A673 (cell line): ENCODE measurements at regions not wholly inside any gene's neighbourhood (a gene's known extent, or its start where the extent isn't known, plus 50 kb on each side); places are given as distances from the start of the nearest gene placed in this dataset.

Source experiments
- BruUV-seq: library from RNA; stranded (reverse); fragments of 400-500 nt; replicated peaks from 2 replicates; lab custom pipeline; 2021; lab: Mats Ljungman, UMichigan
- CTCF ChIA-PET: fragments of 300-600 bp; sonication (Branson Sonifier 250); formaldehyde crosslinking; loops from one replicate; lab custom pipeline; 2022; ENCODE audit warnings: antibody characterized with exemption; lab: Charles Lee
- POLR2A ChIA-PET: fragments of 300-600 bp; sonication (Branson Sonifier 250); formaldehyde crosslinking; loops from one replicate; lab custom pipeline; 2022; ENCODE audit warnings: antibody characterized with exemption; ENCODE audit not compliant: low non-redundant PET; lab: Charles Lee
- DNase-seq: peaks from one replicate; pipeline ENCODE4 v3.0.0-alpha.2; 2015; ENCODE audit warnings: low spot score
- H3K27ac ChIP-seq: fragments of 200-600 bp; sonication (generic); 2 replicates; pipeline ENCODE4 v1.5.1; 2016; ENCODE audit warnings: mixed run types, low read depth, mild to moderate bottlenecking, mixed read lengths, antibody characterized with exemption, low read length; ENCODE audit not compliant: poor library complexity, severe bottlenecking
- H3K27me3 ChIP-seq: fragments of 200-600 bp; sonication (generic); replicated peaks from 2 replicates; pipeline ENCODE4 v1.6.1; 2017; ENCODE audit warnings: mixed run types, low read depth, mild to moderate bottlenecking, mixed read lengths, antibody characterized with exemption, low read length; ENCODE audit not compliant: insufficient read depth, poor library complexity
- H3K36me3 ChIP-seq: fragments of 200-600 bp; sonication (generic); 2 replicates; pipeline ENCODE4 v1.6.1; 2016; ENCODE audit warnings: mixed run types, mild to moderate bottlenecking, mixed read lengths, antibody characterized with exemption, low read length; ENCODE audit not compliant: insufficient read depth, poor library complexity, severe bottlenecking
- H3K4me1 ChIP-seq: fragments of 200-600 bp; sonication (generic); 2 replicates; pipeline ENCODE4 v1.6.1; 2017; ENCODE audit warnings: mixed run types, mild to moderate bottlenecking, mixed read lengths, antibody characterized with exemption, low read length; ENCODE audit not compliant: insufficient read depth, poor library complexity, severe bottlenecking
- H3K4me3 ChIP-seq: fragments of 200-600 bp; sonication (generic); 2 replicates; pipeline ENCODE4 v1.5.1; 2016; ENCODE audit warnings: low read depth, mixed run types, mild to moderate bottlenecking, mixed read lengths, low read length; ENCODE audit not compliant: poor library complexity, severe bottlenecking
- H3K9me3 ChIP-seq: fragments of 200-600 bp; sonication (generic); 2 replicates; pipeline ENCODE4 v1.6.1; 2016; ENCODE audit warnings: mixed run types, low read depth, mild to moderate bottlenecking, mixed read lengths, antibody characterized with exemption, low read length; ENCODE audit not compliant: poor library complexity, severe bottlenecking
- EZH2 ChIP-seq: fragments of 200-600 bp; sonication (generic); IDR thresholded peaks from 2 replicates; pipeline ENCODE4 v1.6.1; 2017; ENCODE audit warnings: borderline replicate concordance, low read depth, mild to moderate bottlenecking, mixed read lengths, antibody characterized with exemption, low read length; ENCODE audit not compliant: poor library complexity, severe bottlenecking
- intact Hi-C: fragments of 100-400 bp; cut with micrococcal nuclease; formaldehyde crosslinking; loops from one replicate; pipeline ENCODE4 v1.10.0; 2022; ENCODE audit not compliant: unreplicated experiment
- TF ChIP-seq, protein P1 (sequence below): fragments of 300-800, 200-600 bp; sonication (generic); conservative IDR thresholded peaks from 2 replicates; pipeline ENCODE4 v1.5.1; 2017; ENCODE audit warnings: low read depth, mild to moderate bottlenecking, antibody characterized with exemption, low read length, moderate library complexity, mixed read lengths

DNA sequence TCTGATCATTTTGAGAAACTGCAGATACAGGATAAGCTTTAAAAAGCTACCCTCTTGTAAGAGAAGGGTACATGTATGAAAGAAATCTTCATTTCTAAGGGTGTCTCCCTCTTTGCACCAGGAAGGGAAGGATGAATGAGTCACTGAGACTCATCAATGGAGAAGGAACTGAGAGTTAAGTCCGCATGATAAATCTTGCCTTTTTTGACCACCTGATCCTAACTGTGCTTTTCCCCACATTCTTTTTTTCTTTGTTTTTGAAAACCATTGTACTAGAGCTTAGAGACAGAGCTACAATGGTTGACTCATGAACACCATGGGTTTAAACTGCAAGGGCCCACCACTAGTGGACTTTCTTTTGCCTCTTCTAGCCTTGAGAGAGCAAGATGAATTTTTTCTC, 353.0 kb upstream of the RGS17 start:
- TF ChIP-seq, protein P1, sequence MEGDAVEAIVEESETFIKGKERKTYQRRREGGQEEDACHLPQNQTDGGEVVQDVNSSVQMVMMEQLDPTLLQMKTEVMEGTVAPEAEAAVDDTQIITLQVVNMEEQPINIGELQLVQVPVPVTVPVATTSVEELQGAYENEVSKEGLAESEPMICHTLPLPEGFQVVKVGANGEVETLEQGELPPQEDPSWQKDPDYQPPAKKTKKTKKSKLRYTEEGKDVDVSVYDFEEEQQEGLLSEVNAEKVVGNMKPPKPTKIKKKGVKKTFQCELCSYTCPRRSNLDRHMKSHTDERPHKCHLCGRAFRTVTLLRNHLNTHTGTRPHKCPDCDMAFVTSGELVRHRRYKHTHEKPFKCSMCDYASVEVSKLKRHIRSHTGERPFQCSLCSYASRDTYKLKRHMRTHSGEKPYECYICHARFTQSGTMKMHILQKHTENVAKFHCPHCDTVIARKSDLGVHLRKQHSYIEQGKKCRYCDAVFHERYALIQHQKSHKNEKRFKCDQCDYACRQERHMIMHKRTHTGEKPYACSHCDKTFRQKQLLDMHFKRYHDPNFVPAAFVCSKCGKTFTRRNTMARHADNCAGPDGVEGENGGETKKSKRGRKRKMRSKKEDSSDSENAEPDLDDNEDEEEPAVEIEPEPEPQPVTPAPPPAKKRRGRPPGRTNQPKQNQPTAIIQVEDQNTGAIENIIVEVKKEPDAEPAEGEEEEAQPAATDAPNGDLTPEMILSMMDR, result no peak
- no peak for TF ChIP-seq EZH2
- Histone ChIP-seq H3K27me3 (no peaks in the 10 kb centered on the region), H3K4me3 (no peak overlapping the region), H3K9me3 (peaks cover 13% of the 10 kb centered on the region), H3K36me3 (no peaks in the 10 kb centered on the region), H3K4me1 (no peaks in the 10 kb centered on the region), H3K27ac (no peak overlapping the region)
- BruUV-seq, result no TSS peak
- POLR2A ChIA-PET, result no interaction called here
- CTCF ChIA-PET, result no interaction called here
- no peak for DNase-seq
- intact Hi-C loops, result no loop called here

DNA sequence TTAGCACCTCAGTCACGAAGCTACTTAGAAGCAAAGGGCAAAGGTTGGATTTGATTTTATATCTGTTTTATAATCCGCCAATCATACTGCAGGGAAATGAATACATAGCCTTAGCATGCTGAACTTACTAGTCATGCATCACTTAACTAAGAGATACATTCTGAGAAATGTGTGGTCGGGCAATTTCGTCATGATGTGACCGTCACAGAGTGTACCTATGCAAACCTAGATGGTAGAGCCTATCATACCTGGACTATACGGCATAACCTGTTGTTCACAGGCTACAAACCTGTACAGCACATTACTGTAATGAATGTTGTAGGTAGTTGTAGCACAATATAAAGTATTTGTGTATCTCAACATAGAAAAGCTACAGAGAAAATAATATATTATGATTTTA, 345.2 kb upstream of the RGS17 start:
- no TSS peak for BruUV-seq
- POLR2A ChIA-PET, result no interaction called here

DNA sequence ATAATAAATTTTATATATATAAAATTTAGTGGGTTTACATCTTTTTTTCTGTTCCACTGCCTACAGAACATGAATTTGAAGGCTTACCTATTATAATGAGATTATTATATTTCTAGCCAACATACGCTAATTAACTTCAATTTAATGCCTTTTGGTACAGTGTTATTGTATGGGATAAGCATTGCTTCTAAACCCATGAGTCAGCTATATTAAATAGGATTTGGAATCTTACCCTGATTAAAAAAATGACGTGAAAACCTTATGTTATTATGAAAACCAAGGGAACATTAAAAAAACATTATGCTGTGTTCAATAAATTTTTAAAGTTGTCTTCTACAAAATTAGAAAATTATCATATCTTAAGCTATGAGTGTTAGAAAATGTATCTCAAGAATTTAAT, 334.0 kb upstream of the RGS17 start:
- H3K9me3 ChIP-seq, result no peaks in the 10 kb centered on the region
- no peaks in the 10 kb centered on the region for H3K27me3 ChIP-seq
- no peak overlapping the region for H3K27ac ChIP-seq
- ChIA-PET POLR2A (no interaction called here), CTCF (no interaction called here)
- no peak overlapping the region for H3K4me3 ChIP-seq
- H3K4me1 ChIP-seq, result no peaks in the 10 kb centered on the region
- no peak for DNase-seq
- TF ChIP-seq, protein P1, result no peak
- TF ChIP-seq EZH2, result no peak
- intact Hi-C loops, result no loop called here
- BruUV-seq, result no TSS peak
- no peaks in the 10 kb centered on the region for H3K36me3 ChIP-seq

More for the DNA sequence above, 345.2 kb upstream of the RGS17 start:
- Histone ChIP-seq H3K9me3 (no peaks in the 10 kb centered on the region), H3K27me3 (no peaks in the 10 kb centered on the region), H3K4me3 (no peak overlapping the region), H3K36me3 (no peaks in the 10 kb centered on the region), H3K27ac (no peak overlapping the region), H3K4me1 (no peaks in the 10 kb centered on the region)
- TF ChIP-seq EZH2, result no peak
- TF ChIP-seq, protein P1, result no peak
- intact Hi-C loops, result no loop called here
- CTCF ChIA-PET, result no interaction called here
- no peak for DNase-seq
